HUES48 (cell line): ENCODE measurements at regions not wholly inside any gene's neighbourhood (a gene's known extent, or its start where the extent isn't known, plus 50 kb on each side); places are given as distances from the start of the nearest gene placed in this dataset.

Source experiments
- H3K27ac ChIP-seq: one replicate; pipeline ENCODE4 v1.7.0; 2013; ENCODE audit warnings: low read depth, low read length, inconsistent platforms
- H3K27me3 ChIP-seq: 2 replicates; pipeline ENCODE4 v1.6.1; 2013; ENCODE audit warnings: mild to moderate bottlenecking, low read length; ENCODE audit not compliant: control insufficient read depth, insufficient read depth
- H3K36me3 ChIP-seq: 2 replicates; pipeline ENCODE4 v1.6.1; 2013; ENCODE audit warnings: low read length; ENCODE audit not compliant: control insufficient read depth, insufficient read depth
- H3K4me1 ChIP-seq: 2 replicates; pipeline ENCODE4 v1.6.1; 2013; ENCODE audit warnings: mild to moderate bottlenecking, low read length; ENCODE audit not compliant: control insufficient read depth, insufficient read depth
- H3K4me3 ChIP-seq: 2 replicates; pipeline ENCODE4 v1.5.1; 2013; ENCODE audit warnings: mild to moderate bottlenecking, low read depth, low read length
- H3K9ac ChIP-seq: 2 replicates; pipeline ENCODE4 v1.6.1; 2013; ENCODE audit warnings: mild to moderate bottlenecking, low read depth, low read length, moderate library complexity
- H3K9me3 ChIP-seq: 2 replicates; pipeline ENCODE4 v1.6.1; 2013; ENCODE audit warnings: low read length; ENCODE audit not compliant: control insufficient read depth, insufficient read depth

GRCh38 chr2:39549718-39550464 lies 112.8 kb upstream of the MAP4K3 start:
- Histone ChIP-seq H3K36me3 (no peaks in the 10 kb centered on the region), H3K9ac (no peak overlapping the region), H3K27me3 (no peaks in the 10 kb centered on the region), H3K27ac (no peak overlapping the region), H3K9me3 (no peaks in the 10 kb centered on the region), H3K4me1 (no peaks in the 10 kb centered on the region), H3K4me3 (no peak overlapping the region)

DNA sequence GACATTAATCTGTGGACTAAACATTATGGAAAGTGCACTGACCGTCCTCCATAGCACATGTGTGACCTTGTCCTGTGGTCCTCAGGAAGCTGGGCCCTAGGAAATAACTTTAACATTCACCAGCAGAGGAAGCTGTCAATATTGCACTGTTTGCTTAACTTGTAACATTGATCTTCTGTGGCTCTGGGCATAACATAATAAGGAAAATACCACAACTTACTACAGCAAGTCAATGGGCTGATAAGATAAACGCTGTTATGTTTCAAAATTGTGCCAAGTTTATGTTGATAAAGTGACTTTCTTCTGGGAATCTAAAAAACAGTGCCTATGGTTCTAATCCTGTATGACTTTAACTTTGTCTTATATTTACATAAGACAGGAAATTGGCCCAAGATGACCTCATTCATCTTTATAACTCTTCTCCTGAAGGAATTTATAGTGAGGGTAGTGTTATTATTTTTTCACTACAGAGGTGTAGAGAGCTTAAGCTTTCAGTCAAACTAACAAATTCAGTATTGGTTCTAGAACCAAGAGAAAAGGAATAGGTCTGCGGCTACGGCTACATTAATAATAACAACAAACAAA lies 113.7 kb upstream of the MAP4K3 start:
- Histone ChIP-seq H3K4me3 (no peak overlapping the region), H3K27me3 (no peaks in the 10 kb centered on the region), H3K9me3 (no peaks in the 10 kb centered on the region), H3K9ac (no peak overlapping the region), H3K27ac (no peak overlapping the region), H3K36me3 (no peaks in the 10 kb centered on the region), H3K4me1 (no peaks in the 10 kb centered on the region)

DNA sequence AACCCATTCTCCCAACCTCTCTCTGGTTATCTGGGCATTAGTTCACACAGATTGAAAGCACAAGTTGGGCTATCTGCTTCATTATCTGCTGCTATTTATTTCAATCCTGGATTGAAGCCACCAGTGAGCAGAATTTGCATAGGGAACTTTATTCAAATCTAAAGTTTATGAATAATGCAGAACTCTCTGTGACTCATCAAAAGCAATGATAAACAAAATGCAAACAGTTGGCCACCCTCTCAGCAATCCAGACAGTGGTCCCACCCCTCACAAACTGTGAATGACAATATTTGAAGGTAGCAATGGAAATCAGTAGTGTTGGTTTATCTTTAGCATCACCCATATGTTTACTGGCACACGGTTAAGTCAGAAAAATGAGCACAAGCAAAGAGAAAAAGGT lies 106.8 kb upstream of the TMEM178A start:
- no peaks in the 10 kb centered on the region for H3K36me3 ChIP-seq
- no peaks in the 10 kb centered on the region for H3K27me3 ChIP-seq
- no peak overlapping the region for H3K4me3 ChIP-seq
- H3K27ac ChIP-seq = no peak overlapping the region
- H3K4me1 ChIP-seq = no peaks in the 10 kb centered on the region
- no peaks in the 10 kb centered on the region for H3K9me3 ChIP-seq
- no peak overlapping the region for H3K9ac ChIP-seq

DNA sequence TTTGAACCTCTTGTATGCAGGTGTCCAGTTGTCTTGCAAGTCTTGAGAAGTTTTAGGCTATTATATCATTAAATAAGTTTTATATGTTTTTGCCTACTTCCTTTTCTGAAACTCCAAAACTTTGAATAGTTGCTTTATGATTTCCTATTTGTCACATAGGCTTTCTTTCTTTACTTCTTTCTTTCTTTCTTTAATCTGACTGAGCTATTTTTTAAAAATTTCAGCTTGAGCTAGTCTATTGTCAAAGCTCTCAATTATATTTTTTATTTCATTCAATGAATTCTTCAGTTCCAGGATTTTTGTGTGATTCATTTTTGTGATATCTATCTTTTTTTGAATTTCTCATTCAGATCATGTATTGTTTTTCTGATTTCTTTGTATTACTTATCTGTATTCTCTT lies 102.1 kb upstream of the TMEM178A start:
- H3K27ac ChIP-seq = no peak overlapping the region
- 0 out of 2 replicates have a peak, but pooled peaks cover 3% of the 10 kb centered on the region for H3K9me3 ChIP-seq
- H3K9ac ChIP-seq = no peak overlapping the region
- no peaks in the 10 kb centered on the region for H3K36me3 ChIP-seq
- no peaks in the 10 kb centered on the region for H3K4me1 ChIP-seq
- H3K4me3 ChIP-seq = no peak overlapping the region
- no peaks in the 10 kb centered on the region for H3K27me3 ChIP-seq

GRCh38 chr2:39567507-39567906 lies 98.2 kb upstream of the TMEM178A start:
- no peaks in the 10 kb centered on the region for H3K4me1 ChIP-seq
- H3K9ac ChIP-seq = no peak overlapping the region
- no peaks in the 10 kb centered on the region for H3K36me3 ChIP-seq
- H3K9me3 ChIP-seq = 0 out of 2 replicates have a peak, but pooled peaks cover 3% of the 10 kb centered on the region
- no peak overlapping the region for H3K27ac ChIP-seq
- H3K27me3 ChIP-seq = no peaks in the 10 kb centered on the region
- no peak overlapping the region for H3K4me3 ChIP-seq

DNA sequence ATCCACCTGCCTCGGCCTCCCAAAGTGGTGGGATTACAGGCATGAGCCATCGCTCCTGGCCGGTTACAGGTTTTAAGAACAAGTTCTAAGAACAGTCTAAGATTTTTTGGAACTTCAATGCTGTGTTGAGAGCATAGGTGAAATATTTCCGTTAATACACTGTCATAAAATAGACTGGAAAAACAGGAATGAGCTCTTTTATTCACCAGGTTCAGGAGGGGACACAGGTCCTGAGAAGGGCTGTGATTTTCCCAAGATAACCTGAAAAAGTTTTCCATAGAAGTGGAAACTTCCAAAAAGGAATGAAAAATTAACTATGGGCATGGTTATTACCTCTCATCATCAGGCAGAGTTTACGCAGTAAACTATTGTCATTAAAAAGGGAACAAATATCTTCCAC lies 97.6 kb upstream of the TMEM178A start:
- H3K4me1 ChIP-seq = no peaks in the 10 kb centered on the region
- no peaks in the 10 kb centered on the region for H3K27me3 ChIP-seq
- H3K36me3 ChIP-seq = no peaks in the 10 kb centered on the region
- H3K4me3 ChIP-seq = no peak overlapping the region
- no peak overlapping the region for H3K9ac ChIP-seq
- H3K9me3 ChIP-seq = 0 out of 2 replicates have a peak, but pooled peaks cover 3% of the 10 kb centered on the region
- H3K27ac ChIP-seq = no peak overlapping the region

DNA sequence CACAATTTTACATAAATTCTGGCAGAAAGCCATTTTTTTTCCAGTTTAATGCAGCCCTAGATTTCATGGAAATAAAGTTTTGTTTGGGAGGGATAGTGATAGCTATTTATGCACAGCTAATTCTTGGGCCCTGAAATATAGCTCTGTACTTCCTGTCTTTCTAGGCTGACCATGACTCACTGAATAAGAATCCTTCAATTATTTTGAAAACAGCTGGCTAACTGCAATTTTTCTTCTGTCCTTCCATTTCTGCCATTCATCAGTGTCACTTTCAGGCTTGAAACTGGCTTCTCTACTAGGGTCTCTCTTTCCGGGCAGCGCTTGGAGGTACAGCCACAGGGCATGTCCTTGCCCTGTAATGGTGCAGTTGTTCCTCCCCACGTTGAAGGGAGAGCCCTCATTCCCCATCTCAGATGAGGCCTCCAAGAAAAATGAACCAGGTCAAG lies 97.1 kb upstream of the TMEM178A start:
- no peaks in the 10 kb centered on the region for H3K27me3 ChIP-seq
- no peak overlapping the region for H3K9ac ChIP-seq
- no peak overlapping the region for H3K4me3 ChIP-seq
- no peaks in the 10 kb centered on the region for H3K36me3 ChIP-seq
- H3K4me1 ChIP-seq = no peaks in the 10 kb centered on the region
- H3K27ac ChIP-seq = no peak overlapping the region
- H3K9me3 ChIP-seq = 0 out of 2 replicates have a peak, but pooled peaks cover 3% of the 10 kb centered on the region

- Histone ChIP-seq H3K27me3 (no peaks in the 10 kb centered on the region), H3K9ac (no peak overlapping the region)
These were observed 95.6 kb upstream of the TMEM178A start for GRCh38 chr2:39570130-39570555.

DNA sequence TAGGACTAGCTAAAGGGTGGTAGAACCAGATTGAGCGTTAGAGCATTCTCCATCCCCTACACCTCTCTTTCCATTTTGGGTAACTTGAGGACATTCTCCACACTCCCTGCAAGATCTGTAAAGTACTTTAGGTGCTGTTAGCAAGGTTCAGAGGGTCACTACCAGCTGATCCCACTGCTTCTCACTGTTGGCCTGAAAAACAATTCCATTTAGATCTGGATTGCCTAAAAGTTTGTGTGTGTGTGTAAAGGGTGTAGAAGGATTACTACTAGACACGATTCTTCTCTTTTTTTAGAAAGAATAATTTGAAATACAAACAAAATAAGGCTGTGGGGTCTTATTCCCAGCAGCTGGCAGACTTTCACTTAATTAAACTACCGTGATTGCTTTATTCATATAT lies 95.1 kb upstream of the TMEM178A start:
- Histone ChIP-seq H3K27me3 (no peaks in the 10 kb centered on the region), H3K9ac (no peak overlapping the region), H3K36me3 (no peaks in the 10 kb centered on the region), H3K9me3 (no peaks in the 10 kb centered on the region), H3K4me1 (no peaks in the 10 kb centered on the region), H3K27ac (no peak overlapping the region), H3K4me3 (no peak overlapping the region)

More at GRCh38 chr2:39570130-39570555, 95.6 kb upstream of the TMEM178A start:
- H3K4me3 ChIP-seq = no peak overlapping the region
- H3K4me1 ChIP-seq = no peaks in the 10 kb centered on the region
- H3K27ac ChIP-seq = no peak overlapping the region
- no peaks in the 10 kb centered on the region for H3K36me3 ChIP-seq
- H3K9me3 ChIP-seq = no peaks in the 10 kb centered on the region

DNA sequence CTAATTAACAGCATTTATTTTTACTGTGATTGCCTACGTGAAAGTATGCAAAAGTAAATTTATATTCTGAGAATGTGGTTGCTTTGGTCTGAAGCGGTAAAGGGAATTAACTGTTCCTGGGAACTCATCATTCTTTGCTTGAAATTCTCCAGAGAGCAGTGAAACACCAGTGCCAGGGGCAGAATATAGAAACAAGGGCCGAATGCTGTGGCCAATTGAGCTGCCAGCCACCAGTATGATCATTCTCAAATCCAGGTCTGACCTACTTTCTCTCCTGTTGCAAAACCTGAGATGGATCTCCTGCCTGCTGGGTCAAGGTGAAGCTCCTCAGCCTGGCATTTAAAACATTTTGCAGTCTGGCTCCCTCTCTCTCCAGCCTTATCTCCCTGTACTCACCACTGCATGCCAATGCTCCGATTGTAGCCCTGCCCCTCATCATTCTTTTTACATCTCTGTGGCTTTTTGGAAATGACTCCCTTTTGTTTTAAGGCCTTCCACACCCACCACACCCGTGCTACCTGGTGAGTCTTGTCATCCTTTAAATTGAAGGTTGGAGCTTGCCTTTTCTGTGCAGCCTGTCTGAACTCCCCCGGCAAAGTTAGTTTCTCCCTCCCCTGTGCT lies 94.5 kb upstream of the TMEM178A start:
- no peaks in the 10 kb centered on the region for H3K27me3 ChIP-seq
- H3K4me3 ChIP-seq = no peak overlapping the region

DNA sequence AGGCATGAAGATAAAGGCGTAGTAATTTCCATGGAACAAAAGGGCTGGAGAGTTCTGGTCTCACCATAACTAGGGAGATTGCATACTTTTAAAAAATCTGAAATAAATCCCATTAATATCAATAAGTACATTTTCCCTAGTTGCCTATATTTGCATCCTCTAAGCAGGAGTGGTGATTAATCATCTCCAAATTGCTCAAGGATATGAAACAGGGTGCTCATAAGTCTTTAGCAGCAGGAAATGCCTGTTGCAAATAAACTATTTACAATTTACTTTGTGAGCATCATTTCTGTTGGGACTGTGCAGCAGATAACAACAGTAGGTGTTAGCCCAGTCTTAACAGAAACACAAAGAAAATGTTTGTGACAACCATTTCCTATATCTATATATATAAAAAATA lies 92.4 kb upstream of the TMEM178A start:
- Histone ChIP-seq H3K36me3 (no peaks in the 10 kb centered on the region), H3K9me3 (no peaks in the 10 kb centered on the region), H3K4me3 (no peak overlapping the region), H3K4me1 (no peaks in the 10 kb centered on the region), H3K27me3 (no peaks in the 10 kb centered on the region), H3K9ac (no peak overlapping the region), H3K27ac (no peak overlapping the region)

More for the DNA sequence above, 94.5 kb upstream of the TMEM178A start:
- H3K9me3 ChIP-seq = no peaks in the 10 kb centered on the region
- H3K27ac ChIP-seq = no peak overlapping the region
- no peaks in the 10 kb centered on the region for H3K4me1 ChIP-seq
- no peak overlapping the region for H3K9ac ChIP-seq
- no peaks in the 10 kb centered on the region for H3K36me3 ChIP-seq
